Lower lobe of right lung (tissue), 2 donors: ENCODE measurements at regions not wholly inside any gene's neighbourhood (a gene's known extent, or its start where the extent isn't known, plus 50 kb on each side); places are given as distances from the start of the nearest gene placed in this dataset.
"Not testable (repeated sequence)": the region's sequence is repeated elsewhere in the genome, so short reads cannot be mapped to it uniquely, and the experiment has no call there.

Source experiments
- ATAC-seq, 2 donors: fragments of 200-7000 bp; cut with Tn5 transposase; one replicate each; pipeline ENCODE4 v1.9.1; 2020 to 2022; ENCODE audit warnings: mild to moderate bottlenecking in 2 of 2, moderate library complexity in 2 of 2
- DNase-seq: peaks from one replicate; pipeline ENCODE4 v3.0.0-alpha.2; 2020
- H3K27ac ChIP-seq: fragments of 200-600 bp; one replicate; pipeline ENCODE4 v1.8.0; 2022
- H3K27me3 ChIP-seq: fragments of 200-600 bp; one replicate; pipeline ENCODE4 v1.8.0; 2022; ENCODE audit warnings: low read depth
- H3K36me3 ChIP-seq: fragments of 200-600 bp; one replicate; pipeline ENCODE4 v1.8.0; 2022; ENCODE audit warnings: mild to moderate bottlenecking
- H3K4me1 ChIP-seq: fragments of 200-600 bp; one replicate; pipeline ENCODE4 v1.8.0; 2022
- H3K4me3 ChIP-seq: fragments of 200-600 bp; one replicate; pipeline ENCODE4 v1.8.0; 2022; ENCODE audit warnings: mild to moderate bottlenecking
- H3K9me3 ChIP-seq: fragments of 200-600 bp; one replicate; pipeline ENCODE4 v1.8.0; 2022
- CTCF ChIP-seq: fragments of 200-600 bp; IDR thresholded peaks from one replicate; pipeline ENCODE4 v1.8.0; 2022; ENCODE audit warnings: antibody characterized with exemption, mild to moderate bottlenecking
- intact Hi-C: fragments of 100-400 bp; cut with DNase I; formaldehyde crosslinking; loops from one replicate; pipeline ENCODE4 v1.11.0; 2022
- donor health status: DM: no; HTN: yes; CAD: no; lungs with severe emphysema.

DNA sequence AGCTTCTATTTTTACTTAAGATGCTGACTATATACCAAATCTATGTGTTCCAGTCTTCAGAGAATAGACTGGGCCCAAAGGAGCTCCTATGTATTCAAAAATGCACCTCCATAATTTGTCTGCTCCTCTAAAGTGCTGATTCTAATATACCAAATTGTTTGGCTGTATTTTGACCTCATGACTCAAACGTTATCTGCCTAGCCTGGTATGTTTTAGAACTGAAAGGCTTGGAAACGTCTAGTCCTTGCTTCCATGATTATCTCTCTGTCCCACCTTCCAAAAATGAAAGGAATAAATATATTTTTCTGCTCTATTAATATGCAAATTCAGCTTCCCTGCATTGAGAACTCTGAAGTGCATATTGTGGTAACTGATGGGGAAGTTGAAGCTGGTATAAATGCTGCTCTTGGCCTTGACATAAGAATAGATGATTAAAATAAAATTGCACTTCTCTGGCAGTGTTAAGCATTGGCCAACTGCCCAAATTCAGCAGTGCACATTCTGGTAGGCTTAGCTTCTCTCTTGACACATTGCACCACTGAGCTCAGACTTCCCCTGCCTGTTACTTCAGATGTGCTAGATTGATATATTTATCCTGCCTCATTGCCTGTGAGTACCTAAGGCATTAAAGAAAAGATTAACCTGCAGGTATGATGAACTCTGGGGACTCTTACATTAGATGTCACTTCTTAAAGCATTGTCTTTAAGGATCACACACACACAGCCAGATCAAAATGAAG, 882.3 kb downstream of the RPS29 start:
- Histone ChIP-seq H3K27me3 (no peaks in the 10 kb centered on the region), H3K4me3 (no peak overlapping the region), H3K9me3 (no peaks in the 10 kb centered on the region), H3K36me3 (no peaks in the 10 kb centered on the region), H3K27ac (no peak overlapping the region), H3K4me1 (no peaks in the 10 kb centered on the region)
- intact Hi-C loops = no loop called here
- TF ChIP-seq CTCF = no peak
- no peak for DNase-seq
- no peak for ATAC-seq

- H3K27ac ChIP-seq, DNase-seq, H3K9me3 ChIP-seq, ATAC-seq, intact Hi-C loops, H3K4me3 ChIP-seq, H3K4me1 ChIP-seq, H3K36me3 ChIP-seq, H3K27me3 ChIP-seq: not testable (repeated sequence)
Measured at GRCh38 chr14:48697362-48697761, 888.8 kb downstream of the RPS29 start.

- ATAC-seq = no peak
- TF ChIP-seq CTCF = no peak
Measured at GRCh38 chr14:48693793-48694192, 892.4 kb downstream of the RPS29 start.

DNA sequence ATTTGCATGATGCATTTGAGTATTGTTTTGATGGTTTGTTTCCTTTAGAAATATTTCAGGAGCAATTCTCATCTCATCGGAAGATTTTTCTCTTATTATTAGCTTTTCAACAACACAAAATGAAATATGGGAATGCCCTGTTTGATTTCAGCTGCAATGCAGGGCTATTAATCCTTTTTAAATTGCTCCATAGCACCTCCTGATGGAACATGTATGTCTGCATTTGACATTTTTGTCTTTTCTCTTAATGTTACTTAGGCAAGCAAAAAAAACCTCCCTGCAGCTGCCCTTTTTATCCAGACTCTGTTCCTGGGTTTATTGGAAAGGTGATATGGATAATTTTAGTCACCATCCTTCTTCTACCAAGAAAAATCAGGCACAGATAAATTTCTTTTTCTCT, 895.8 kb downstream of the RPS29 start:
- H3K4me3 ChIP-seq = no peak overlapping the region
- H3K27ac ChIP-seq = no peak overlapping the region
- no peaks in the 10 kb centered on the region for H3K9me3 ChIP-seq
- no peaks in the 10 kb centered on the region for H3K4me1 ChIP-seq
- intact Hi-C loops = no loop called here
- ATAC-seq (no peak), DNase-seq (no peak)
- H3K36me3 ChIP-seq = no peaks in the 10 kb centered on the region
- TF ChIP-seq CTCF = no peak
- H3K27me3 ChIP-seq = no peaks in the 10 kb centered on the region

More at GRCh38 chr14:48693793-48694192, 892.4 kb downstream of the RPS29 start:
- Histone ChIP-seq H3K4me1 (no peaks in the 10 kb centered on the region), H3K27me3 (no peaks in the 10 kb centered on the region), H3K36me3 (no peaks in the 10 kb centered on the region), H3K4me3 (no peak overlapping the region), H3K9me3 (no peaks in the 10 kb centered on the region), H3K27ac (no peak overlapping the region)
- DNase-seq = no peak
- intact Hi-C loops = no loop called here

GRCh38 chr14:48686650-48687049, 899.5 kb downstream of the RPS29 start:
- TF ChIP-seq CTCF = no peak
- ATAC-seq (no peak), DNase-seq (no peak)
- Histone ChIP-seq H3K4me3 (no peak overlapping the region), H3K36me3 (no peaks in the 10 kb centered on the region), H3K4me1 (no peaks in the 10 kb centered on the region), H3K9me3 (no peaks in the 10 kb centered on the region), H3K27me3 (no peaks in the 10 kb centered on the region), H3K27ac (no peak overlapping the region)
- intact Hi-C loops = no loop called here

DNA sequence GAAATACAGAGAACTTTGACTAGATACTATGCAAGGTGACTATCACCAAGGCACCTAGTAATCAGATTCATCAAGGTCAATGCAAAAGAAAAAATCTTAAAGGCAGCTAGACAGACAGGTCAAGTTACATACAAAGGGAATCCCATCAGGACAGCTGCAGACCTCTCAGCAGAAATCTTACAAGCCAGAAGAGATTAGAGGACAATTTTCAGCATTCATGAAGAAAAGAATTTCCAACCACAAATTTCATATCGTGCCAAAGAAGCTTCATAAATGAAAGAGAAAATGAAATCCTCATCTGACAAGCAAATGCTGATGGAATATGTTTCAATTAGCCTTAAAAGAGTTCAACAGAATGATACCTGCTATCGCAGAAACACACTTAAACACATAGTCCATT, 913.7 kb downstream of the RPS29 start:
- H3K36me3 ChIP-seq = no peaks in the 10 kb centered on the region
- no peak overlapping the region for H3K27ac ChIP-seq
- no peak for ATAC-seq
- no peak overlapping the region for H3K4me3 ChIP-seq
- no peak for DNase-seq
- H3K27me3 ChIP-seq = no peaks in the 10 kb centered on the region
- no peaks in the 10 kb centered on the region for H3K9me3 ChIP-seq
- H3K4me1 ChIP-seq = no peaks in the 10 kb centered on the region
- TF ChIP-seq CTCF = no peak
- intact Hi-C loops = no loop called here
